Omental fat pad (tissue), 3 donors: ENCODE measurements at regions not wholly inside any gene's neighbourhood (a gene's known extent, or its start where the extent isn't known, plus 50 kb on each side); places are given as distances from the start of the nearest gene placed in this dataset.

Source experiments
- ATAC-seq: fragments of 150-250 bp; one replicate; pipeline ENCODE4 v1.9.1; 2016; ENCODE audit warnings: mild to moderate bottlenecking, moderate library complexity; ENCODE audit not compliant: low FRiP score
- DNase-seq: peaks from one replicate; pipeline ENCODE4 v3.0.0-alpha.2; 2019; ENCODE audit warnings: low spot score
- TF ChIP-seq, protein P1 (sequence below), 3 donors: fragments of 450-650 bp; IDR thresholded peaks; one replicate each; pipeline ENCODE4 v1.5.1; 2016 to 2017; ENCODE audit warnings: antibody characterized with exemption in 3 of 3, mild to moderate bottlenecking in 3 of 3, moderate library complexity in 2 of 3

- DNase-seq (no peak), ATAC-seq (no peak)
- TF ChIP-seq, protein P1, sequence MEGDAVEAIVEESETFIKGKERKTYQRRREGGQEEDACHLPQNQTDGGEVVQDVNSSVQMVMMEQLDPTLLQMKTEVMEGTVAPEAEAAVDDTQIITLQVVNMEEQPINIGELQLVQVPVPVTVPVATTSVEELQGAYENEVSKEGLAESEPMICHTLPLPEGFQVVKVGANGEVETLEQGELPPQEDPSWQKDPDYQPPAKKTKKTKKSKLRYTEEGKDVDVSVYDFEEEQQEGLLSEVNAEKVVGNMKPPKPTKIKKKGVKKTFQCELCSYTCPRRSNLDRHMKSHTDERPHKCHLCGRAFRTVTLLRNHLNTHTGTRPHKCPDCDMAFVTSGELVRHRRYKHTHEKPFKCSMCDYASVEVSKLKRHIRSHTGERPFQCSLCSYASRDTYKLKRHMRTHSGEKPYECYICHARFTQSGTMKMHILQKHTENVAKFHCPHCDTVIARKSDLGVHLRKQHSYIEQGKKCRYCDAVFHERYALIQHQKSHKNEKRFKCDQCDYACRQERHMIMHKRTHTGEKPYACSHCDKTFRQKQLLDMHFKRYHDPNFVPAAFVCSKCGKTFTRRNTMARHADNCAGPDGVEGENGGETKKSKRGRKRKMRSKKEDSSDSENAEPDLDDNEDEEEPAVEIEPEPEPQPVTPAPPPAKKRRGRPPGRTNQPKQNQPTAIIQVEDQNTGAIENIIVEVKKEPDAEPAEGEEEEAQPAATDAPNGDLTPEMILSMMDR (IDR thresholded peaks at IDR 0.05) = no peak
These were observed 131.6 kb upstream of the BMP4 start for GRCh38 chr14:54088271-54088670.

DNA sequence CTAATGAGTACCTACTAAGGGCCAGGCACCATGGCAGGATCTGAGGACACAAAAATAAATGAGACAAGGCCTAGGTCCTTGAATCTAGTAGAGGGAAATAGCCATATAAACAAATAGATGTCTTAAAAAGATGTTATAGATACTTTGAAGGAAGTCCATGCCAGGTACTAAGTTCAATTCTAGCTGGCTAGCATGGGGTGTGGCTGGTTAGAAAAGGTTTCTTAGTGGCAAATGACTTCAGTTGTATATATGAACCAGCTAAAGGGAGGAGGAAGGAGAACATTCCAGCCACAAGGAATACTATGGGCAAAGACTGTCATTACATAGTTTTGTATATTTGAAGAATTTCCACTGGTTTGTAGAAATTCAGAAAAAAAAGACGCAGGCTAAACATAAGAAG lies 133.6 kb upstream of the BMP4 start:
- no peak for ATAC-seq
- DNase-seq = no peak
- TF ChIP-seq, protein P1 (IDR thresholded peaks at IDR 0.05) = no peak

- no peak for DNase-seq
- TF ChIP-seq, protein P1 (IDR thresholded peaks at IDR 0.05) = no peak
- no peak for ATAC-seq
These were observed 138.1 kb upstream of the BMP4 start for GRCh38 chr14:54094765-54095164.

- TF ChIP-seq, protein P1 (IDR thresholded peaks at IDR 0.05) = no peak
- ATAC-seq = no peak
- no peak for DNase-seq
These were observed 141.9 kb upstream of the BMP4 start for GRCh38 chr14:54098536-54098935.

GRCh38 chr14:54102051-54102456 lies 145.4 kb upstream of the BMP4 start:
- ATAC-seq (no peak), DNase-seq (no peak)
- TF ChIP-seq, protein P1 (IDR thresholded peaks at IDR 0.05) = no peak

- ATAC-seq (no peak), DNase-seq (no peak)
- TF ChIP-seq, protein P1 (IDR thresholded peaks at IDR 0.05) = no peak
These were observed 145.9 kb upstream of the BMP4 start for GRCh38 chr14:54102530-54102929.

GRCh38 chr14:54104601-54105145 lies 148.0 kb upstream of the BMP4 start:
- TF ChIP-seq, protein P1 (IDR thresholded peaks at IDR 0.05) = no peak
- ATAC-seq = no peak
- DNase-seq = no peak
